ENCODE measurements at regions not wholly inside any gene's neighbourhood (a gene's known extent, or its start where the extent isn't known, plus 50 kb on each side); places are given as distances from the start of the nearest gene placed in this dataset.

DNA sequence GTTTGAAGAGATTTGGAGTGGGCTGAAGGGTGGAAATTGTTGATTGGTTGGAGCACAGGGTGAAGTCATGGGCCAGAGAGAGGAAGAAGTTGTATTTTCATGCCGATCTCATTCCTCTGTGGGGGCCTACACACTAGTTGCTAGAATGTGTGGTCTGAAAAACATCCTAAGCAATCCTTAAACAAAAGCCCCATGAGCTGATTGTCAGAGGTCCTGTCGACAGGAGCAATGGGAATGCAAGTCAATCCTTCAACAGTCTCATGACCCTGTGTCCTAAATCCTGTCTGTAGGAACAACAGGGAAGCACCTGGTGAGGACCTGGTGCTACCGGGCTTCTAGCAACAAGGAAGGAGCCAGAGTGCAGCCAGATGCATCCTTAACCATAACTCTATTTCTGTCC lies 324.0 kb upstream of the TMEM132C start:
- intact Hi-C loops (cut with micrococcal nuclease), result no loop called here
- WGBS (ENCODE audit: insufficient coverage), result 63% methylated on average over 2 of the region's 3 CpGs
- POLR2A ChIA-PET, result no interaction called here
- H3K4me3 ChIP-seq (ENCODE audit: control extremely low read depth in 1 of 5, extremely low read depth in 1 of 5, insufficient read depth in 1 of 5, low read depth in 2 of 5, low read length in 4 of 5), result no peak overlapping the region
- Mint-ChIP-seq H3K27ac (no peak overlapping the region), H3K4me1 (no peaks in the 10 kb centered on the region), H3K4me3 (no peak overlapping the region), H3K27me3 (no peaks in the 10 kb centered on the region), H3K9me3 (ENCODE audit: insufficient read depth) (peaks cover 12% of the 10 kb centered on the region)
- H3K9me3 ChIP-seq (ENCODE audit: control extremely low read depth in 1 of 3, control insufficient read depth in 2 of 3, insufficient read depth in 1 of 3, low read length in 2 of 3), result peaks cover 0 to 10% (median 0%) of the 10 kb centered on the region in 3 donors
- ATAC-seq (ENCODE audit: low read depth) (no peak), DNase-seq (no peak)
- TF ChIP-seq, protein P1, sequence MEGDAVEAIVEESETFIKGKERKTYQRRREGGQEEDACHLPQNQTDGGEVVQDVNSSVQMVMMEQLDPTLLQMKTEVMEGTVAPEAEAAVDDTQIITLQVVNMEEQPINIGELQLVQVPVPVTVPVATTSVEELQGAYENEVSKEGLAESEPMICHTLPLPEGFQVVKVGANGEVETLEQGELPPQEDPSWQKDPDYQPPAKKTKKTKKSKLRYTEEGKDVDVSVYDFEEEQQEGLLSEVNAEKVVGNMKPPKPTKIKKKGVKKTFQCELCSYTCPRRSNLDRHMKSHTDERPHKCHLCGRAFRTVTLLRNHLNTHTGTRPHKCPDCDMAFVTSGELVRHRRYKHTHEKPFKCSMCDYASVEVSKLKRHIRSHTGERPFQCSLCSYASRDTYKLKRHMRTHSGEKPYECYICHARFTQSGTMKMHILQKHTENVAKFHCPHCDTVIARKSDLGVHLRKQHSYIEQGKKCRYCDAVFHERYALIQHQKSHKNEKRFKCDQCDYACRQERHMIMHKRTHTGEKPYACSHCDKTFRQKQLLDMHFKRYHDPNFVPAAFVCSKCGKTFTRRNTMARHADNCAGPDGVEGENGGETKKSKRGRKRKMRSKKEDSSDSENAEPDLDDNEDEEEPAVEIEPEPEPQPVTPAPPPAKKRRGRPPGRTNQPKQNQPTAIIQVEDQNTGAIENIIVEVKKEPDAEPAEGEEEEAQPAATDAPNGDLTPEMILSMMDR (IDR thresholded peaks at IDR 0.05), result no peak
- TF ChIP-seq EZH2 (IDR thresholded peaks at IDR 0.05; ENCODE audit: borderline replicate concordance, insufficient read depth, low read depth, low read length, poor library complexity, severe bottlenecking), result no peak
- no peak overlapping the region for H3K4me2 ChIP-seq (replicated peaks; ENCODE audit: low read depth, low read length, poor library complexity, severe bottlenecking)
- no peaks in the 10 kb centered on the region for H3K4me1 ChIP-seq (ENCODE audit: control insufficient read depth in 2 of 2, insufficient read depth in 2 of 2, low read length in 2 of 2)
- H3K79me2 ChIP-seq (ENCODE audit: control insufficient read depth, insufficient read depth, low read length), result no peaks in the 10 kb centered on the region
- H2AFZ ChIP-seq (ENCODE audit: insufficient read depth, low read depth, low read length, poor library complexity, severe bottlenecking), result no peak overlapping the region
- H3K27me3 ChIP-seq (replicated peaks in 1 of 4; ENCODE audit: control extremely low read depth in 1 of 4, control insufficient read depth in 3 of 4, insufficient read depth in 4 of 4, low read length in 3 of 4), result no peaks in the 10 kb centered on the region
- H3K9ac ChIP-seq (ENCODE audit: low read length), result no peak overlapping the region
- H3K27ac ChIP-seq (ENCODE audit: low read length in 2 of 2), result no peak overlapping the region
- CTCF ChIA-PET, result no interaction called here
- no peaks in the 10 kb centered on the region for H4K20me1 ChIP-seq (ENCODE audit: control insufficient read depth, insufficient read depth, low read length, poor library complexity, severe bottlenecking)
- no peaks in the 10 kb centered on the region for H3K36me3 ChIP-seq (replicated peaks in 1 of 2; ENCODE audit: control extremely low read depth in 1 of 2, control insufficient read depth in 1 of 2, extremely low read depth in 1 of 2, insufficient read depth in 2 of 2, low read length in 1 of 2)

DNA sequence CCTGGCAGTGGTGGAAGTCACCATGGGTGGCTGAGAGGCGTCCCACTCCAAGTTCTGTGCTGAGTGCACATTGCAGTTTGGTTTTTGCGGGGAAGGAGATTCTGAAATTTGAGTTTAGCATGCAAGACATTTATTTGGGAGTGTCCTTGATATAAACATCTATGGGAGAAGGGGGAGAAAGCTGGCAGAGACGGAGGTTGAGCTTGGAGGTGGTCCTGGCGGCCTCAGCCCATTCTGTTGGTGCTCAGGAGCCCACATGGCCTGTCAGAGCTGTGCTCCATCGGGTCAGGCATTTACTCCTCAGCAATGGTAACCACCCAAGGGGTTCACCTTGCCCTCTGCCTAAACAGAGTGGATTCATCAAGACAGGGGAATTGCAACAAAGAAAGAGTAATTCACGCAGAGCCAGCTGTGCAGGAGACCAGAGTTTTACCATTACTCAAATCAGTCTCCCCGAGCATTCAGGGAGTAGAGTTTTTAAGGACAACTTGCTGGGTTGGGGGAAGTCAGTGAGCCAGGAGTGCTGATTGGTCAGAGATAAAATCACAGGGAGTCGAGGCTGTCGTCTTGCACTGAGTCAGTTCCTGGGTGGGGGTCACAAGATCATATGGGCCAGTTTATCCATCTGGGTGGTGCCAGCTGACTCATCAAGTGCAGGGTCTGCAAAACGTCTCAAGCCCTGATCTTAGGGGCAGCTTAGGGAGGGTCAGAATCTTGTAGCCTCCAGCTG lies 323.3 kb upstream of the TMEM132C start:
- CTCF ChIA-PET, result no interaction called here
- no peaks in the 10 kb centered on the region for H4K20me1 ChIP-seq (ENCODE audit: control insufficient read depth, insufficient read depth, low read length, poor library complexity, severe bottlenecking)
- no peak overlapping the region for H3K4me3 ChIP-seq (ENCODE audit: control extremely low read depth in 1 of 5, extremely low read depth in 1 of 5, insufficient read depth in 1 of 5, low read depth in 2 of 5, low read length in 4 of 5)
- H3K79me2 ChIP-seq (ENCODE audit: control insufficient read depth, insufficient read depth, low read length), result no peaks in the 10 kb centered on the region
- H3K27ac Mint-ChIP-seq, result no peak overlapping the region
- H3K9me3 ChIP-seq (ENCODE audit: control extremely low read depth in 1 of 3, control insufficient read depth in 2 of 3, insufficient read depth in 1 of 3, low read length in 2 of 3), result peaks cover 0 to 10% (median 0%) of the 10 kb centered on the region in 3 donors
- POLR2A ChIA-PET, result no interaction called here
- DNase-seq (no peak), ATAC-seq (ENCODE audit: low read depth) (no peak)
- H3K27me3 Mint-ChIP-seq, result no peaks in the 10 kb centered on the region
- no peaks in the 10 kb centered on the region for H3K4me1 ChIP-seq (ENCODE audit: control insufficient read depth in 2 of 2, insufficient read depth in 2 of 2, low read length in 2 of 2)
- no peak overlapping the region for H3K4me3 Mint-ChIP-seq
- no peaks in the 10 kb centered on the region for H3K27me3 ChIP-seq (replicated peaks in 1 of 4; ENCODE audit: control extremely low read depth in 1 of 4, control insufficient read depth in 3 of 4, insufficient read depth in 4 of 4, low read length in 3 of 4)
- no peak overlapping the region for H3K27ac ChIP-seq (ENCODE audit: low read length in 2 of 2)
- no peak overlapping the region for H3K9ac ChIP-seq (ENCODE audit: low read length)
- H3K4me2 ChIP-seq (replicated peaks; ENCODE audit: low read depth, low read length, poor library complexity, severe bottlenecking), result no peak overlapping the region
- no peaks in the 10 kb centered on the region for H3K36me3 ChIP-seq (replicated peaks in 1 of 2; ENCODE audit: control extremely low read depth in 1 of 2, control insufficient read depth in 1 of 2, extremely low read depth in 1 of 2, insufficient read depth in 2 of 2, low read length in 1 of 2)
- peaks cover 12% of the 10 kb centered on the region for H3K9me3 Mint-ChIP-seq (ENCODE audit: insufficient read depth)
- H3K4me1 Mint-ChIP-seq, result no peaks in the 10 kb centered on the region
- intact Hi-C loops (cut with micrococcal nuclease), result no loop called here
- no peak overlapping the region for H2AFZ ChIP-seq (ENCODE audit: insufficient read depth, low read depth, low read length, poor library complexity, severe bottlenecking)
- TF ChIP-seq, protein P1 (IDR thresholded peaks at IDR 0.05), result no peak
- no peak for TF ChIP-seq EZH2 (IDR thresholded peaks at IDR 0.05; ENCODE audit: borderline replicate concordance, insufficient read depth, low read depth, low read length, poor library complexity, severe bottlenecking)
- WGBS (ENCODE audit: insufficient coverage), result 79% methylated on average over 9 of the region's 10 CpGs

Measured in B cell (primary cell).